ENCODE measurements at regions not wholly inside any gene's neighbourhood (a gene's known extent, or its start where the extent isn't known, plus 50 kb on each side); places are given as distances from the start of the nearest gene placed in this dataset.

DNA sequence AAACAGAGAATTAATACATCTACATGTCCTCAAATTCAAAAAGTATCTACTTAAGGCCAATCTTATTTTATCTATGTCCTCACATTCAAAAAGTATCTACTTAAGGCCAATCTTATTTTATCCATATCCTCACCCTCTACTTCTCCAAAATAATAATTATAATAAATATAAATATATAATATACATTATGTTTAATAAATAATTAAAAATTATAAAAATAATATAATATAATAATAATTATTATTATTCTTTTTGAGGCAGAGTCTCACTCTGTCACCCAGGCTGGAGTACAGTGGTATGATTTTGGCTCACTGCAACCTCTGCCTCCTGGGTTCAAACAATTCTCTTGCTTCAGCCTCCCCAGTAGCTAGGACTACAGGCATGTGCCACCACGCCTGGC is 784.9 kb downstream of the DNAJB9 start:
- no peak overlapping the region for H3K27ac ChIP-seq (ENCODE audit: low read length)
- TF ChIP-seq EZH2phosphoT487 (IDR thresholded peaks at IDR 0.05; ENCODE audit: low read length) (no peak), CTCF (IDR thresholded peaks at IDR 0.05; ENCODE audit: low read length) (no peak), EZH2 (optimal IDR thresholded peaks at IDR 0.05; ENCODE audit: low read depth, low read length) (no peak)
- no peaks in the 10 kb centered on the region for H4K20me1 ChIP-seq (ENCODE audit: insufficient read depth, low read length)
- no peaks in the 10 kb centered on the region for H3K79me2 ChIP-seq (ENCODE audit: low read length)
- no peaks in the 10 kb centered on the region for H3K36me3 ChIP-seq (replicated peaks; ENCODE audit: insufficient read depth, low read length)
- no peaks in the 10 kb centered on the region for H3K4me1 ChIP-seq (ENCODE audit: low read length)
- H3K27me3 ChIP-seq (replicated peaks; ENCODE audit: insufficient read depth, low read length), result no peaks in the 10 kb centered on the region
- no peak overlapping the region for H2AFZ ChIP-seq (ENCODE audit: low read length)
- H3K4me2 ChIP-seq (ENCODE audit: low read depth, low read length), result no peak overlapping the region
- no peaks in the 10 kb centered on the region for H3K9me3 ChIP-seq (replicated peaks; ENCODE audit: insufficient read depth, low read length)
- no peak overlapping the region for H3K4me3 ChIP-seq (ENCODE audit: low read length)
- H3F3A ChIP-seq (ENCODE audit: insufficient read depth, low read length), result no peaks in the 10 kb centered on the region
- no peak overlapping the region for H3K9ac ChIP-seq (ENCODE audit: low read length)
- H3K9me2 ChIP-seq (replicated peaks; ENCODE audit: insufficient read depth, low read length), result no peaks in the 10 kb centered on the region
- DNase-seq, result no peak

DNA sequence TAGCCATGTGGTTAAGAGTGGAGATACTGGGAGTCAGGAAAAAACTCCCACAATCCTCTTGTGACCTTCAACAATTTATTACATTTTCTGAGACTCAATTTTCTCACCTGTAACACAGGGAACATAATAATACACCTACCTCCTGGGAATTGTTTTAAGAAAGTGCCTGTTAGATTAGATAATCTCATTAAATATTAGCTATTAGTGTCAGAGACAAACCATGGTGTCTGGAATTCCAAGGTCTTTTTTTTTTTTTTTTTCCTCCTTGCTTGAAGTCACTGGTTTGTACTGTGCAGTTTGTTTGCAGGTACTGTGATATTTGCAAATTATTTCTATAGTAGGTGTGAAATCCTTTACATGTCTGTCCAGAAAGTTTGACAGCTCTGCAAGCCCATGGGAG is 806.1 kb downstream of the DNAJB9 start:
- DNase-seq, result no peak
- H3K4me3 ChIP-seq (ENCODE audit: low read length), result no peak overlapping the region
- no peaks in the 10 kb centered on the region for H3K27me3 ChIP-seq (replicated peaks; ENCODE audit: insufficient read depth, low read length)
- H3K4me2 ChIP-seq (ENCODE audit: low read depth, low read length), result no peak overlapping the region
- H2AFZ ChIP-seq (ENCODE audit: low read length), result no peak overlapping the region
- no peak overlapping the region for H3K27ac ChIP-seq (ENCODE audit: low read length)
- no peaks in the 10 kb centered on the region for H3F3A ChIP-seq (ENCODE audit: insufficient read depth, low read length)
- H3K36me3 ChIP-seq (replicated peaks; ENCODE audit: insufficient read depth, low read length), result no peaks in the 10 kb centered on the region
- no peaks in the 10 kb centered on the region for H3K79me2 ChIP-seq (ENCODE audit: low read length)
- no peak overlapping the region for H3K9ac ChIP-seq (ENCODE audit: low read length)
- no peaks in the 10 kb centered on the region for H3K9me2 ChIP-seq (replicated peaks; ENCODE audit: insufficient read depth, low read length)
- no peak for TF ChIP-seq CTCF (IDR thresholded peaks at IDR 0.05; ENCODE audit: low read length)
- TF ChIP-seq EZH2 (optimal IDR thresholded peaks at IDR 0.05; ENCODE audit: low read depth, low read length), result no peak
- TF ChIP-seq EZH2phosphoT487 (IDR thresholded peaks at IDR 0.05; ENCODE audit: low read length), result no peak
- H4K20me1 ChIP-seq (ENCODE audit: insufficient read depth, low read length), result no peaks in the 10 kb centered on the region
- H3K4me1 ChIP-seq (ENCODE audit: low read length), result peaks cover 5% of the 10 kb centered on the region; the same call in 1 of the 2 replicates
- H3K9me3 ChIP-seq (replicated peaks; ENCODE audit: insufficient read depth, low read length), result no peaks in the 10 kb centered on the region

DNA sequence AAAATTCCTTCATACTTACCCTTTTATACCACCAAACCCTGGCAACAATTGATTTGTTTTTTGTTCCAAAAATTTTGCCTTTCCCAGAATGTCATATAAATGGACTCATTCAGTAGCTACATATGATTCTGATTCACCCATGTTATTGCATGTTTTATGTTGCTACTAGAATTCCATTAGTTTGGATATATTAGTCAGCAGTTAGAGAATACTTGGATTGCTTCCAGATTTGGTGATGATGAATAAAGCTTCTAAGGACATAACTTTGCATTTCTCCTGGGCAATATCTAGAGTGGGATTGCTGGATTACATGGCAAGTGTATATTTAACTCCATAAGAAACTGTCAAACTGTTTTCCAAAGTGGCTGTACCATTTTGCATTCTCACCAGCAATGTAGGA is 806.9 kb downstream of the DNAJB9 start:
- Histone ChIP-seq H4K20me1 (ENCODE audit: insufficient read depth, low read length) (no peaks in the 10 kb centered on the region), H3K36me3 (replicated peaks; ENCODE audit: insufficient read depth, low read length) (no peaks in the 10 kb centered on the region), H3K79me2 (ENCODE audit: low read length) (no peaks in the 10 kb centered on the region), H3K9me3 (replicated peaks; ENCODE audit: insufficient read depth, low read length) (no peaks in the 10 kb centered on the region), H3F3A (ENCODE audit: insufficient read depth, low read length) (no peaks in the 10 kb centered on the region), H3K4me2 (ENCODE audit: low read depth, low read length) (no peak overlapping the region), H2AFZ (ENCODE audit: low read length) (no peak overlapping the region), H3K27ac (ENCODE audit: low read length) (no peak overlapping the region), H3K27me3 (replicated peaks; ENCODE audit: insufficient read depth, low read length) (no peaks in the 10 kb centered on the region), H3K4me3 (ENCODE audit: low read length) (no peak overlapping the region), H3K9me2 (replicated peaks; ENCODE audit: insufficient read depth, low read length) (no peaks in the 10 kb centered on the region), H3K4me1 (ENCODE audit: low read length) (peaks cover 5% of the 10 kb centered on the region; the same call in 1 of the 2 replicates), H3K9ac (ENCODE audit: low read length) (no peak overlapping the region)
- TF ChIP-seq CTCF (IDR thresholded peaks at IDR 0.05; ENCODE audit: low read length) (no peak), EZH2phosphoT487 (IDR thresholded peaks at IDR 0.05; ENCODE audit: low read length) (no peak), EZH2 (optimal IDR thresholded peaks at IDR 0.05; ENCODE audit: low read depth, low read length) (no peak)
- no peak for DNase-seq

Measured in MM.1S (cell line).